BLaER1 (cell line): ENCODE measurements at regions not wholly inside any gene's neighbourhood (a gene's known extent, or its start where the extent isn't known, plus 50 kb on each side); places are given as distances from the start of the nearest gene placed in this dataset.

Experiments used
- H3K27ac ChIP-seq: shearing (Covaris generic); formaldehyde crosslinking; 2 replicates; pipeline ENCODE4 v1.8.1; 2022
- H3K27me3 ChIP-seq: shearing (Covaris generic); formaldehyde crosslinking; 2 replicates; pipeline ENCODE4 v1.8.1; 2022
- H3K36me3 ChIP-seq: shearing (Covaris generic); formaldehyde crosslinking; 2 replicates; pipeline ENCODE4 v1.8.1; 2022
- H3K4me1 ChIP-seq: shearing (Covaris generic); formaldehyde crosslinking; 2 replicates; pipeline ENCODE4 v1.8.1; 2022
- H3K4me2 ChIP-seq: shearing (Covaris generic); formaldehyde crosslinking; 2 replicates; pipeline ENCODE4 v1.8.1; 2022
- H3K4me3 ChIP-seq: shearing (Covaris generic); formaldehyde crosslinking; 2 replicates; pipeline ENCODE4 v1.8.1; 2022
- H3K9ac ChIP-seq: shearing (Covaris generic); formaldehyde crosslinking; 2 replicates; pipeline ENCODE4 v1.8.1; 2022
- H3K9me3 ChIP-seq: shearing (Covaris generic); formaldehyde crosslinking; 2 replicates; pipeline ENCODE4 v1.8.1; 2022
- H4K20me1 ChIP-seq: shearing (Covaris generic); formaldehyde crosslinking; 2 replicates; pipeline ENCODE4 v1.8.1; 2022
- Cebpa-rat ChIP-seq: shearing (Covaris generic); IDR thresholded peaks from 2 replicates; pipeline ENCODE4 v1.8.1; 2022

DNA sequence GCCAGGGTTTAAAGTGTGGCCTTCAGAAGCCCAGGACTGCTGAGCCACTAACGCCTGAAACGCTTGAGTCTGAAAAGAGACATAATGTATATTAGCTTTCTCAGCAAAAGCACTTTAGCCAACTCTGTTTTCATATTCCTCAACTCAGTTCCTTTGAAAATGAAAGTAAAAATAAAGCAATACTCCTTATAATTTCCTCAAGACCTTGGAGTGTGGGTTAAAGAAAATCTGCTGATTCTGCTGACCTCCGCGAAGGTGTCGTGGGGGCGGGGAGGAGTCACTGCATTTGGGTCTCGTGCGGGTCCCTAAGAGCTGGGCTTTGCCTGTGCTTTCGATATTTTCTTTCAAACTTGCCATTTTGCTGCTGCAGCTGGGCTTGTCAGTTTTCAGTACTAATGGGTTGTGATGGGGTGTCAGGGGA is 142.2 kb upstream of the ARID1B start:
- Histone ChIP-seq H3K27me3 (no peaks in the 10 kb centered on the region), H3K9ac (no peak overlapping the region), H3K36me3 (no peaks in the 10 kb centered on the region), H3K4me1 (peaks cover 37% of the 10 kb centered on the region), H3K4me2 (peak overlapping the region; percentile 3; the same call in 1 of the 2 replicates), H4K20me1 (no peaks in the 10 kb centered on the region), H3K9me3 (peaks cover 5% of the 10 kb centered on the region), H3K27ac (no peak overlapping the region), H3K4me3 (no peak overlapping the region)
- TF ChIP-seq Cebpa-rat: no peak

DNA sequence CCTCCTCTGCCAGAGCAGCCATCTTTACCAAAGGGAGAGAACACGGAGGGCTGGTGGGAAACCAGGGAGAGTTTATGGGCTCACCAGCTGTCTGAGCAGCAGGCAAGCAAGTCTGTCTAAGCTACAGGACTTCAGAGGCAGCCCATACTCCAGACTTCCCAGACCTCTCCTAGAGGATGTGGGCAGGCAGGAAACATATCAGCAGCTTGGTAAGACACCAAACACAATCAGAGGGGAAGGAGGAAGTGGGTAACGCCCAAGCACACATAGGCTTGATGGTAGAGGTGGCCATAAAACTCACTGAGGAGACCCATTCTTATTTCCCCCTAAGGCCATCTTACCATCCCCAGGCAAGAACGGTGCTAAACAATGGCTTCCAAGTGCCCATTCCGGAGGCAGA is 143.1 kb upstream of the ARID1B start:
- Histone ChIP-seq H3K4me3 (no peak overlapping the region), H3K27ac (no peak overlapping the region), H3K9ac (no peak overlapping the region), H3K4me2 (no peak overlapping the region), H3K27me3 (no peaks in the 10 kb centered on the region), H4K20me1 (no peaks in the 10 kb centered on the region), H3K9me3 (no peaks in the 10 kb centered on the region), H3K36me3 (no peaks in the 10 kb centered on the region), H3K4me1 (peaks cover 37% of the 10 kb centered on the region)
- TF ChIP-seq Cebpa-rat: no peak

GRCh38 chr6:156633291-156633690 is 143.9 kb upstream of the ARID1B start:
- H3K4me3 ChIP-seq: no peak overlapping the region
- no peaks in the 10 kb centered on the region for H3K27me3 ChIP-seq
- H3K9ac ChIP-seq: no peak overlapping the region
- no peaks in the 10 kb centered on the region for H3K36me3 ChIP-seq
- H4K20me1 ChIP-seq: no peaks in the 10 kb centered on the region
- H3K9me3 ChIP-seq: no peaks in the 10 kb centered on the region
- no peak overlapping the region for H3K27ac ChIP-seq
- H3K4me2 ChIP-seq: no peak overlapping the region
- no peak for TF ChIP-seq Cebpa-rat
- peaks cover 37% of the 10 kb centered on the region for H3K4me1 ChIP-seq

GRCh38 chr6:156630613-156631302 is 146.4 kb upstream of the ARID1B start:
- no peak overlapping the region for H3K9ac ChIP-seq
- H3K4me1 ChIP-seq: peaks cover 19% of the 10 kb centered on the region
- no peak overlapping the region for H3K4me3 ChIP-seq
- H3K36me3 ChIP-seq: no peaks in the 10 kb centered on the region
- no peaks in the 10 kb centered on the region for H3K9me3 ChIP-seq
- no peaks in the 10 kb centered on the region for H3K27me3 ChIP-seq
- TF ChIP-seq Cebpa-rat: no peak
- no peak overlapping the region for H3K4me2 ChIP-seq
- H3K27ac ChIP-seq: no peak overlapping the region
- H4K20me1 ChIP-seq: no peaks in the 10 kb centered on the region

DNA sequence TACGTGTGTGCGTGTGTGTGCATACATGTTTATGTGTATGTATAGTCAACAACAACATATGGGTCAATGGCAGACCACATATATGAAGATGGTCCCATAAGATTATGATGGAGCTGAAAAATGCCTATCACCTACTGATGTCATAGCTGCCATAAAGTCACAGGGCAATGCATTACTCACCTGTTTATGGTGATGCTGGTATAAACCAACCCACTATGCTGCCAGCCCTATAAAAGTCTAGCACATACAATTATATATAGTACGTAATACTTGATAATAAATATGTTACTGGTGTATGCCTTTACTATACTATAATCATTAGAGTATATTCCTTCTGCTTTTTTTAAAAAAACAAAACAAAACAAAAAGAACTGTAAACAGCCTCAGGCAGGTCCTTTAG is 148.4 kb upstream of the ARID1B start:
- Histone ChIP-seq H4K20me1 (no peaks in the 10 kb centered on the region), H3K9me3 (no peaks in the 10 kb centered on the region), H3K27ac (no peak overlapping the region), H3K4me3 (no peak overlapping the region), H3K4me1 (no peaks in the 10 kb centered on the region), H3K9ac (no peak overlapping the region), H3K27me3 (no peaks in the 10 kb centered on the region), H3K4me2 (no peak overlapping the region), H3K36me3 (no peaks in the 10 kb centered on the region)
- TF ChIP-seq Cebpa-rat: no peak

DNA sequence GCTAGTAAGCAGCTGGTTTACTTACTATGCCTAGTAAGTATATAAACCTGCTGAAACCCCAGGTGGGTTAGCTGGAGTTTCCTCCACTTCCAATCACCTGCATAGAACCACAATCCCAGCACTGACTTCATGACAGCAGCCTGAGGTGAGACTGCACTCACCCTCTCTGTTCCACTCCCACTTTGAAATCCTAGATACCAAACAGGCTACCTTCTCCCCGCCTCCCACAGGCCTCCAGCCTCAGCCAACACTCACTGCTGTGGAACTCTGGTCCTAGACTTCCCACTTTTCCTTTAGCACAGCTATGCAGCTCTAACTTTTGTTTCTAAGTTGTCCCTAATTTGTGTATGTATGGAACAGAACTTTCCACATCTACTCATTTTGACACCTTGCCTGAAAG is 149.7 kb upstream of the ARID1B start:
- Histone ChIP-seq H3K4me1 (no peaks in the 10 kb centered on the region), H3K36me3 (no peaks in the 10 kb centered on the region), H3K9me3 (no peaks in the 10 kb centered on the region), H3K4me2 (no peak overlapping the region), H3K27me3 (no peaks in the 10 kb centered on the region), H3K27ac (no peak overlapping the region), H3K4me3 (no peak overlapping the region), H4K20me1 (no peaks in the 10 kb centered on the region), H3K9ac (no peak overlapping the region)
- TF ChIP-seq Cebpa-rat: no peak

- Histone ChIP-seq H3K27me3 (no peaks in the 10 kb centered on the region), H4K20me1 (no peaks in the 10 kb centered on the region), H3K4me2 (no peak overlapping the region), H3K4me3 (no peak overlapping the region), H3K9me3 (no peaks in the 10 kb centered on the region), H3K27ac (no peak overlapping the region), H3K4me1 (no peaks in the 10 kb centered on the region), H3K9ac (no peak overlapping the region), H3K36me3 (no peaks in the 10 kb centered on the region)
- no peak for TF ChIP-seq Cebpa-rat
These were observed 155.0 kb upstream of the ARID1B start for GRCh38 chr6:156622185-156622584.

DNA sequence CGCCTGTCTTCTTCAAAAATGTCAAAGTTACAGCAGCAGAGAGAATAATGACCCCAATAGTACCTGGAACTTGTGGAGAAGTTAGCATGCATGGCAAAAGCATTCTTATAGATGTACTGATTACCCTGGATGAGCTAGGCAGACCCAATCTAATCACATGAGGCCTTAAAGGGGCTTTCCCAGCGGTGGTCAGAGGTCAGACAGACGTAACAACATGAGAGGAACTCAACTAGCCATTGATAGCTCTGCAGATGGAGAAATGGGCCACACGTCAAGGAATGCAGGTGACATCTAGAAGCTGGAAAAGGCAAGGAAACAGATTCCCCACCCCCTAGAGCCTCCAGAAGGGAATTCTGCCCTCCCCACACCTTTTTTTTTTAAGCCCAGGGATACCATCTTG is 156.8 kb upstream of the ARID1B start:
- no peaks in the 10 kb centered on the region for H3K9me3 ChIP-seq
- H3K36me3 ChIP-seq: no peaks in the 10 kb centered on the region
- H3K27ac ChIP-seq: no peak overlapping the region
- H3K4me1 ChIP-seq: no peaks in the 10 kb centered on the region
- H3K9ac ChIP-seq: no peak overlapping the region
- TF ChIP-seq Cebpa-rat: no peak
- no peaks in the 10 kb centered on the region for H3K27me3 ChIP-seq
- H3K4me3 ChIP-seq: no peak overlapping the region
- H3K4me2 ChIP-seq: no peak overlapping the region
- H4K20me1 ChIP-seq: no peaks in the 10 kb centered on the region

DNA sequence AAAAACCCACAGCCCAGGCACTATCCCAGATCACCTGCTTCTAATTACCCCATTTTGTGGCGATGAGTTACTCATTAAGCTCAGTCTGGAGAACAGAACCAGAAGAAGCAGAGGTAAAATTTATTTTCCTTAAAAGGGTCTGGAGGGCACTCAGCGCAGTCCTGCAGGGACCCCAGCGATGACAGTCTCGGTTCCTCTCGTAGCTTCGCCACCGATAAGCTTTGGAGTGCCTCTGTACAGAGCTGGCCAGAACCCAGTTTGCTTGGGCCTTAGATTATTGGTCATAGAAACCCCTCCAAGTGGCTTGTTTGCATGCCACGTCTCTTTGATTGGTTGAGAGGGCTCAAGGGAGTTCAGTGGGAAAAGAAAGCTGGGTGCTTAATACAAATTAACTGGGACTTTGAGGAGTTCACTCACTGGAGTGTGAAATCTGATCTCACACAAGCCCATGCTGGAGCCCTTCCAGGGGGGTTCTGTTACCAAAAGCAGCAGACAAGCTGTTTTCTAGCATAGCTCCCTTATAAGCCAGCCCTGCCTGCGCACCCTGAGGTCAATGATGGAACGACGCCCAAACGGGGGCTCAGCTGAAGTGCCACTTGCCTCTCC is 158.5 kb upstream of the ARID1B start:
- Histone ChIP-seq H3K4me1 (no peaks in the 10 kb centered on the region), H3K27me3 (no peaks in the 10 kb centered on the region), H3K4me2 (no peak overlapping the region), H3K9ac (no peak overlapping the region), H3K36me3 (no peaks in the 10 kb centered on the region), H3K9me3 (peaks cover 14% of the 10 kb centered on the region), H4K20me1 (no peaks in the 10 kb centered on the region), H3K27ac (no peak overlapping the region), H3K4me3 (no peak overlapping the region)
- no peak for TF ChIP-seq Cebpa-rat

GRCh38 chr6:156617941-156618340 is 159.2 kb upstream of the ARID1B start:
- no peaks in the 10 kb centered on the region for H3K4me1 ChIP-seq
- no peaks in the 10 kb centered on the region for H4K20me1 ChIP-seq
- no peak overlapping the region for H3K4me2 ChIP-seq
- peaks cover 21% of the 10 kb centered on the region for H3K9me3 ChIP-seq
- H3K4me3 ChIP-seq: no peak overlapping the region
- no peak overlapping the region for H3K9ac ChIP-seq
- H3K36me3 ChIP-seq: no peaks in the 10 kb centered on the region
- no peaks in the 10 kb centered on the region for H3K27me3 ChIP-seq
- no peak overlapping the region for H3K27ac ChIP-seq
- no peak for TF ChIP-seq Cebpa-rat
